Heart right ventricle (tissue), 16 donors: ENCODE measurements at regions not wholly inside any gene's neighbourhood (a gene's known extent, or its start where the extent isn't known, plus 50 kb on each side); places are given as distances from the start of the nearest gene placed in this dataset.

ENCODE experiments used
- ATAC-seq, 8 donors: fragments of 200-7000 bp; cut with Tn5 transposase; one replicate each; pipeline ENCODE4 v1.9.1; 2020; ENCODE audit warnings: mild to moderate bottlenecking in 8 of 8, moderate library complexity in 8 of 8, moderate number of reproducible peaks in 1 of 8
- DNase-seq, 2 donors: peaks; one replicate each; pipeline ENCODE4 v3.0.0-alpha.2; 2020
- H3K27ac ChIP-seq, 10 donors: fragments of 200-600 bp; sonication (generic) in 2 of 10; one replicate each; pipeline versions ENCODE4 v1.5.0 to v1.8.0; 2020 to 2022; ENCODE audit warnings: mild to moderate bottlenecking in 3 of 10
- H3K27me3 ChIP-seq, 7 donors: fragments of 200-600 bp; one replicate each; pipeline ENCODE4 v1.8.0; 2021 to 2022; ENCODE audit warnings: mild to moderate bottlenecking in 2 of 7
- H3K36me3 ChIP-seq, 9 donors: fragments of 200-600 bp; sonication (generic) in 1 of 9; one replicate each; pipeline versions ENCODE4 v1.5.0 to v1.8.0; 2020 to 2022; ENCODE audit warnings: mild to moderate bottlenecking in 2 of 9
- H3K4me1 ChIP-seq, 9 donors: fragments of 200-600 bp; sonication (generic) in 1 of 9; one replicate each; pipeline versions ENCODE4 v1.5.0 to v1.8.0; 2020 to 2022; ENCODE audit warnings: mild to moderate bottlenecking in 4 of 9
- H3K4me3 ChIP-seq, 10 donors: fragments of 200-600 bp; sonication (generic) in 2 of 10; one replicate each; pipeline versions ENCODE4 v1.5.0 to v1.8.0; 2020 to 2022; ENCODE audit warnings: mild to moderate bottlenecking in 7 of 10, moderate library complexity in 2 of 10
- H3K9me3 ChIP-seq, 11 donors: fragments of 200-600 bp in 10 of 11; sonication (generic) in 2 of 11; one replicate each; pipeline versions ENCODE4 v1.5.0 to v1.8.0; 2013 to 2022; ENCODE audit warnings: mild to moderate bottlenecking in 2 of 11, control low read depth in 1 of 11, moderate library complexity in 1 of 11
- CTCF ChIP-seq, 9 donors: fragments of 200-600 bp; sonication (generic) in 2 of 9; IDR thresholded peaks; one replicate each; pipeline versions ENCODE4 v1.5.0 to v1.8.0; 2021 to 2022; ENCODE audit warnings: antibody characterized with exemption in 9 of 9, mild to moderate bottlenecking in 5 of 9, moderate library complexity in 1 of 9
- WGBS, 2 donors: extraction: QIAGEN DNeasy Blood & Tissue Kit; methylation state at CpG; one replicate each; pipeline ENCODE4 v1.1.7; 2013; ENCODE audit warnings: inconsistent platforms in 1 of 2; 5-methylcytosine and 5-hydroxymethylcytosine counted together
- intact Hi-C, 10 donors: fragments of 100-400 bp; cut with DNase I; formaldehyde crosslinking; loops; one replicate each; pipeline versions ENCODE4 v1.11.1 to v1.14.2; 2022
- donor health status: Arrhythmogenic right ventricular cardiomyopathy.
- donor health status: ischemic (EF 13 %, LVEDD 7.1; RV severe dilation, severe dysfunction).
- donor health status: healthy with polysubstance abuse.
- donor health status: DM: no; HTN: yes; CAD: no.
- donor health status: DM: no; HTN: no; CAD: no.
- donor health status: ischemic (EF 25% LVEDD 6.9; RV normal size, moderate dysfunction).
- donor health status: ischemic (EF 25% LVEDD 5.7; RV mildly dilated, moderate dysfunction).
- donor health status: healthy.
- donor health status: DM: yes; HTN: yes; CAD: no.
- donor health status: Ischemic cardiomyopathy.
- donor health status: ischemic (EF 35%, LVEDD 5.7; RV mildly dilated, moderate dysfunction).
- donor health status: nonischemic (EF 11% LVEDD 7.7; RV severe dilation, severe dysfunction).
- donor health status: DM: yes; HTN: yes; CAD: no.
- donor health status: PGD.
- donor health status: ischemic (EF 29% LVEDD 5.4; RV normal size, mild dysfunction).
- donor health status: nonischemic (EF 23%, LVEDD 6.1; RV moderate dilation, normal function).

- DNase-seq (no peak), ATAC-seq (no peak)
- Histone ChIP-seq H3K4me1 (peaks cover 0 to 11% (median 0%) of the 10 kb centered on the region in 9 donors), H3K36me3 (no peaks in the 10 kb centered on the region), H3K27ac (no peak overlapping the region), H3K9me3 (no peaks in the 10 kb centered on the region), H3K27me3 (peaks cover 10 to 80% (median 59%) of the 10 kb centered on the region in 7 donors), H3K4me3 (no peak overlapping the region)
- TF ChIP-seq CTCF (IDR thresholded peaks at IDR 0.05) = no peak
- 36 to 41% methylated on average over 12 of the region's 12 CpGs for WGBS, 2 donors
- intact Hi-C loops = no loop called here
Observed at GRCh38 chr11:64485074-64485473, 70.7 kb upstream of the SLC22A11 start.

GRCh38 chr11:64489831-64490441, 65.8 kb upstream of the SLC22A11 start:
- Histone ChIP-seq H3K36me3 (no peaks in the 10 kb centered on the region), H3K4me3 (no peak overlapping the region), H3K27me3 (peaks cover 8 to 95% (median 62%) of the 10 kb centered on the region in 7 donors), H3K9me3 (peaks cover 0 to 7% (median 0%) of the 10 kb centered on the region in 11 donors), H3K27ac (no peak overlapping the region), H3K4me1 (peaks cover 0 to 8% (median 0%) of the 10 kb centered on the region in 9 donors)
- ATAC-seq = peak in 6 of 8 donors; percentile 47 to 64 (median 49)
- DNase-seq = peak; percentile 11 to 53
- intact Hi-C loops = no loop called here
- peak in 8 of 9 donors; percentile 16 to 81 (median 56) for TF ChIP-seq CTCF (IDR thresholded peaks at IDR 0.05)
- 17 to 21% methylated on average over 26 of the region's 26 CpGs for WGBS, 2 donors

GRCh38 chr11:64490562-64491216, 65.1 kb upstream of the SLC22A11 start:
- H3K4me1 ChIP-seq = peaks cover 0 to 8% (median 0%) of the 10 kb centered on the region in 9 donors
- no peak overlapping the region for H3K27ac ChIP-seq
- ATAC-seq (no peak), DNase-seq (no peak)
- no peak for TF ChIP-seq CTCF (IDR thresholded peaks at IDR 0.05)
- intact Hi-C loops = no loop called here
- peaks cover 0 to 7% (median 0%) of the 10 kb centered on the region in 11 donors for H3K9me3 ChIP-seq
- H3K36me3 ChIP-seq = no peaks in the 10 kb centered on the region
- WGBS, 2 donors = 74 to 76% methylated on average over 22 of the region's 22 CpGs
- no peak overlapping the region for H3K4me3 ChIP-seq
- H3K27me3 ChIP-seq = peaks cover under 1 to 92% (median 57%) of the 10 kb centered on the region in 7 donors

GRCh38 chr11:64492561-64492960, 63.2 kb upstream of the SLC22A11 start:
- intact Hi-C loops = no loop called here
- DNase-seq = no peak
- Histone ChIP-seq H3K27ac (peak overlapping the region in 1 of 10 donors; percentile 37), H3K4me3 (no peak overlapping the region), H3K27me3 (peaks cover 0 to 92% (median 39%) of the 10 kb centered on the region in 7 donors), H3K4me1 (peaks cover 0 to 8% (median 0%) of the 10 kb centered on the region in 9 donors), H3K36me3 (no peaks in the 10 kb centered on the region), H3K9me3 (peaks cover 0 to 7% (median 0%) of the 10 kb centered on the region in 11 donors)
- TF ChIP-seq CTCF (IDR thresholded peaks at IDR 0.05) = no peak
- no peak for ATAC-seq
- 76% methylated on average over 1 of the region's 1 CpG for WGBS, 2 donors
